HG03025 (cell line): ENCODE measurements at regions not wholly inside any gene's neighbourhood (a gene's known extent, or its start where the extent isn't known, plus 50 kb on each side); places are given as distances from the start of the nearest gene placed in this dataset.

Experiments used
- ATAC-seq: cut with Tn5 transposase; IDR thresholded peaks from one replicate; pipeline ENCODE4 v1.9.1; 2021; ENCODE audit warnings: mild to moderate bottlenecking, moderate library complexity; ENCODE audit not compliant: unreplicated experiment, low FRiP score

- ATAC-seq = no peak
These were observed 205.1 kb upstream of the BMPER start for GRCh38 chr7:33700001-33700899.

DNA sequence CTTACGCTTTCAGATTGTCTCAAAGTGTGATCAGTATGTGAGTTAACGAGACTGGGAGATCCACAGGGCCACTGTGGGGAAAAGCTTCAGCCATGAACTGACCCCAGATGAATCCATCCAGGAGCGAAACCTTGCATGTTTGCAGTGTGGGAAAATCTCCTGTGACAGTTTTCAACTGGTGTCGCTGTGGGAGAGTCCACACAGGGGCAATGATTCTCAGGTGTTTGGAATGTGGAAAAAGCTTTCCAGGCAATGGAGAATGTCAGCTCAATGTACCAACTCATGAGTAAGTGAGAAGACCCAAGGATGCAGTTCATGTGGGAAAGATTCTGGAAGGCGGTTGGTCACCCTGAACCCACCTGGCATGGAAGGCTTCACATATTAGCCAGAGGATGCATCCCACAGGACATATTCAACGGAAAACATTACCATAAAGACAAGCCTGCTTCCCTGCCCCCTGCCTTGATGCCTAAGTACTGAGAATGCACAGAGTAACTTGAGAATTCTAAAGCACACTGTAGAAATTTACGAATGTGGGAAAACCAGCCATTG, 204.1 kb upstream of the BMPER start:
- ATAC-seq = no peak

GRCh38 chr7:33701927-33702326, 203.4 kb upstream of the BMPER start:
- ATAC-seq = no peak

DNA sequence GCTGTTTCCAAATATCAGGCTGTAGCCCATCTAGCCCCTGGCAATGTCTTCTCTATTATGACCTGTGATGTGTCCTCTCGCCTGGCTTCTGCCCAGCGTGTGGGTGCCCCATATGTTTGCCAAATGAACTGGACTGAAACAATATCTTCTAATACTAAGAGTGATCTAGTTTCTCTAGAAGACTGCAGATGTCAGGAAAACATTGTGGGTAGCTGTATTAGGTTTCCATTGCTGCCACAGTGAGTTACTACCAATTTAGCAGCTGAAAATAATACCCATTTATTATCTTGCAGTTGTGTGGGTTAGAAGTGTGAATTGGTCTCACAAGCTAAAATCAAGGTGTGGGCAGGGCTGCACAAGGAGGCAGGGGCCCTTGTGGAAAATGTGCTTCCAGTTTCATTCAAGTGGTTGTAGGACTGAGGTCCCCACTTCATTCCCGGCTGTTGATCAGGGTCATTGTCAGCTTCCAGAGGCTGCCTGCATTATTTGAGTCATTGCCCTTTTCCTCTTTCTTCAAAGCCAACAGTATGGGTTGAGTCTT, 202.8 kb upstream of the BMPER start:
- ATAC-seq = no peak

DNA sequence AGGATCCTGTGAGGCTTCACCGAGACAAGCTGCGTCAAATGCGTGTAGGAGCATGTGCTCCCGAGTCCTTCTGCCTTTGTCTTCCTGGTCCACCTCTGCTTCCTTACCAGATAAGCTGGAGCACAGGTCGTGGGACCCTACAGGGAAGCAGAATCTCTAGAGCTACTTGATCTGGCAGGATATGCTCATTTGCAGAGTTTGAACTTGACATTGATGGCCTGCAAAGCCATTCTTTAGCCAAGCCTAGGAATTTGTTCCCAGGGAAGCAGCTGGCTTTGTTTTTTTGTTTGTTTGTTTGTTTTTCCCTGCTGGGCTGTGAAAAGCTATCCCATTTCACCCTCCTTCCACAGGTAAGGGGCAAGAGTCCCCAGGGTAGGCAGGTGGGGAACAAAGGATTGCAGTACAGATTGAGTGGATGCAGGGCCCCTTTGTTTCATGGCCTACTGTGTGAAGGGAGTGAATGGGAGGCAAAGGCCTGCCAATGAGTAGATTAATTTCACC, 200.0 kb upstream of the BMPER start:
- ATAC-seq = no peak

DNA sequence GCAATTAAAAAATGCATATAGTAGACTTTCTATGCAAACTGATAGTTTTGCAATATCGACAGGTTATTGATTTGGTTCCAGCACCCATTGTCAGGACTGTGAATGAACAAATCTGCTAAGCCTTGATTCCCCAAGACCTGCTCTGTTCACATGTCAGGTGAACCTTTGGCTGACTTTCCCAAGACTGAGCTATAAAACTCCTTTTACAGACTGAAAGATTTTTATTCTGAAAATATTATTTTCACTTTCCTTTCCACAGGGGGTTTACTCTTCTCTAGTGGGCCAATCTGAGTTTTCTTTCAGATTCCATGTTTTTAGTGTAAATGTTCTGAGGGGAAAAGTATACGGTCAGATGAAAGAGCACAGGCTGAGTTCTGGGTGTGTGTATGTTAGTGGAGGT, 199.2 kb upstream of the BMPER start:
- ATAC-seq = no peak

- no peak for ATAC-seq
These were observed 198.6 kb upstream of the BMPER start for GRCh38 chr7:33706771-33707200.

GRCh38 chr7:33707427-33707826, 197.9 kb upstream of the BMPER start:
- no peak for ATAC-seq

GRCh38 chr7:33710608-33711007, 194.7 kb upstream of the BMPER start:
- no peak for ATAC-seq

DNA sequence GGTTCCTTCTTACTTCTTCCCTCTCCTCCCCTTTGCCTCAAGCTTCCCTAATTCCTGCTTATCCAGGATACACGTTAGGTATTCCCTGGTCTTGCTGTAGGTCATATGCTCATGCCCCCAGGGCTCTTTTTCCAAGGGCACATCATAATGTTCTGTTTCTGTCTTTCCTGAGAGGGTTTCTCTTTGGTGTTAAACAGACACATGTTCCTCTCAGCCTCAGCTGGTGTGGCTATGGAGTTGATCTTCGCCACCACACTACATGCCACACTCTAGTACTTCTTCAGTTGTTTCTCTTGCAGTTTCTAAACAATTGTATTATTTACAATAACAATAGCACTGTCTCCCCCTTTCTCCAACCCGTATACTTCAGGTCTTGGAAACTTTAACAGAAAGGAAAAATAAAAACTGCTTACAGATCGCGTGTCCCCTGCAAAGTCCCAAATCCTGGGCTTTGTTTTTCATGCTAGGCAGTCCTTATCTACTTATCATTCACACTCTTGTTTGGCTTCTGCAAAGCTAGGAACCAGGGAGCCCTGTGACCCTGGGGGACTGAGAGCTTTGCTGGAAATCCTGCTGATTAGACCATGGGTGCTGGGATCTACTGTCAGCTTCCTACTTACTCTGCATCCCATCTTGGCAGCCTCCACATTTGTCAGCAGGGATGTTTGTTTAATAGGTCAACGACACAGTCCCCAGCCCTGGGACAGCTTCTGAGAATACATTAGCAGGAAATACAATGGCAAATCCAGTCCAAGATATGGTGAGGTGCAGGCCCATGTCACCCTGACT, 193.9 kb upstream of the BMPER start:
- ATAC-seq = no peak

- no peak for ATAC-seq
These were observed 193.3 kb upstream of the BMPER start for GRCh38 chr7:33712020-33712414.

GRCh38 chr7:33714208-33714607, 191.1 kb upstream of the BMPER start:
- ATAC-seq = no peak

DNA sequence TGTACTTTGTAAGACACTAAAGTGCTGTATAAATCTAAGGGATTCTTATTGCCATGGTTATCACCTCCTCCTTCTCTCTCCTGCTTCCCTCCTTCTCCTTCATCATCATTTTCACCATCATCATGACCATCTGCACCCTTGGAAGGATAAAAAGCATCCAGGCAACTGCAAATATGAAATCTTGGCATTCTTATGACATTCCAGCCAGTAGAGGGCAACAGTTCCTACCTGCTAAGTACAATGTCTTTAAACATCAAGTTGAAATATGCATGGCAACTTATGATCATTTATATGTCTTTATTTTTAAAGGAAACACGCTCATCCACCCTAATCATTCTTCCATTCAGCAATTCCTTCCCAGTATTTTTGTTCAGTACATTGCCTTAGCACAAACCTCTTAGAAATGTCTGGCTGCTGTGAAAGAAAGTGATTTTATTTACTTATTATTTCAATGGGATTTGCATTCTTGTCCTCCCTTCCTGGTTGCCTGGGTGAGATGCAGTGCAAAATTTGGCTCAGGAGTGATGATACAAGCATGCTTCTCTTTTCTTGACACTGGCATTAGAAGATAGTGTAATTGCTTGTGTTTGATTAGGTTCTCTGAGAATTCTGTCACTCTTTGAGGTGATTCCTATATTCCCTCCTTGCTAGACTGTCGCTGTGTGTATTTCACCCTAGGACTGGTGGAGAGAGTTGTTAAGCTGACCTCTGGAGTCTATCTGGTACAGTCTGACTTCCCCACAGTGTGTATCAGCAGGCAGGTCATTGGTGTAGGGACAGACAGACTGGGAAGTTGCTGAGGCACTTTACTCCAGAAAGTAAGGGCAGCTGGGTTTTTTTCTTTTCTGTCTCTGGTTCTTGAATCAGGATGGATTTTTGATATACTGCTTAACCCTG, 188.5 kb upstream of the BMPER start:
- ATAC-seq = no peak

DNA sequence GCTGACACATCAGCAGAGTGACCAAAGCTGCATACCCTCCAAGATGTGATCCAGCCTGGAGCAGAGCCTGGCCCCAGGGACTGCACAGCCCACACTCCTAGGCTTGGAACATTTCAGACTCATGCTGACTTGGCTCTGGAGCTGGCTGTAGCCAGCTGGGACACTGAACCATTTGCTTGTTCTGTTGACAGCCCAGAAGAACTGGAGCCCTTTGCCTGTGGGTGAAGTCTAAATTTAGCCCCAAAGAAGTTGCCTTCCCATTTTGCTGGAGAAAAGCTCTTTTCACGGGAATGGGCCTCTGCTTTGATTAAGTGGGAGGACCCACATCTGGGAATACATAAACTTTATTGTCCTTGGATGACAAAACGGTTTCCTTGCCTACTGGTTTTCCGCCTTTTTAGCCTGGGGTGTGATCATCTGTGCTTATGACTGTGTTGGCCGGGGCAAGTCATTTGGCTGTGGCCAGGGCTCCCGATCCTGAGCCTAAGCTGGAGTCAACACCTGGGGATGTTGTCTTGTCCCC, 186.2 kb upstream of the BMPER start:
- no peak for ATAC-seq

DNA sequence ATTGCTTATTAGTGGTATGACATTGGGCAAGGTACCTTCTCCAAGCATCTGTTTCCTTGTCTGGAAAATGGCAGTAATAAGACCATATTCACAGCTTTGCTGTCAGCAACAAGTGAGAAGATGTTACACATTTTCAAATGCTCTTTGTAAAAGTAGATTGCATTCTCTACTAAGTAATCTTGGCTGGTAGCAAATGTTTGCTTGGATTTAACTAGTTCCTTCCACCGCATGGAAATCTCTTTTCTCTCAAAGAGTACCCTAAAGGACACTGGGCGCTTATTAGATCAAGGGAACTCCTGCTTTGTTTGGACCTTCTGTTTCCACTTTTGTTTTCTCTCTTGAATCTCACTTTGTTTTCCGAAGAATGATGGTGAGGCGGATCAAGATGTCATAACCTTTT, 185.2 kb upstream of the BMPER start:
- ATAC-seq = no peak

DNA sequence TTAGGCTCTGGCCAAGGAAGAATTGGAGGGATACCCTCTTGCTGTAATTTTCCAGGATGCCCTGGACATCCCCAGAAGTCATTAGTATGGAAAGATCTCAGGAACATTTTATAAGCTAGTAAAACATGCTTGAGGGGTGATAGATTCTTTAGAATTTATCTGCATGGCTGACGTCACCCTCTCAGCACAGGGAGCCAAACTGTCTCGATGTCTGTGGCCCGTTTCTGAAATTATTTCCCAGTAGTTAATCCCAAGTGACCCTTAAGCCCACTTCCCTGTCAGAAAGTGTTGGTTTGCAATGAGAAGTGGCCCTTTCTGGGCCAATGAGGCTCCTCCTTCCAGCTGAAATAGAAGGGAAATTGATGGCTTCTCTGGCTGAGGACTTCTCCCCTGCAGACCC, 184.5 kb upstream of the BMPER start:
- no peak for ATAC-seq

GRCh38 chr7:33721895-33722294, 183.4 kb upstream of the BMPER start:
- no peak for ATAC-seq

DNA sequence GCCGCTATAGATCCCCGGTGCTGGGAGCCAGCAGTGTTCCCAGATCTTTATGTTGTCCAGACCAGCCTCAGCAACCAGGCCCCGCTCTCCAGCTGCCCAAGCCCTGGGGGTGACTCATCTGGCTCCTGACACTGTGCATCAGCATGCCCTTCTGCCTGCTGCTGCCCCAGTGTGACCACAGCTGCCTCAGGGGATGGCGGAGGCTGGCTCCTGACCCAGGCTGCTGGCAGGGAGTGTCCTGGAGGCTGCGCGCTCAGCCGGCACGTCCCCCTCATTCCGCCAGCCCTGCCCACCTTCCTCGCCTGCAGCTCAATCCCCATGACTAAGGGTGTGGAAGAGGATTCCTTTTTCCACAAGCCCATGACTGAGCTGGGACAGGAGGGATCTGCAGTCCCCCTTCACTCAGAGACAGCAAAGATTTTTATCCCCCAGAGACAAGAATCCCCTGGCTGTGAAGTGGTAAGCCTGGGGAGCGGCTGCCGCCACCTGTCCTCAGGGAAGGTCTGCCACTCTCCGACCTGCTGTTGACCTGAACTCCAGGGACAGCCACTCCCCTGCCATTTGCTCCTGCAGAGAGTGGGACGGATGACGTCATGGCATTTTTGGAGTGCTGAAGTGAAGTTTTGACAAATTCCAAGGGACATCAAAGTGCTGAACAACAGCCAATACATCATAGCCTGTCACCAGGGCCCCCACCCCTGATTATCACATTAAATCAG, 182.8 kb upstream of the BMPER start:
- no peak for ATAC-seq

- ATAC-seq = no peak
These were observed 181.1 kb upstream of the BMPER start for GRCh38 chr7:33724201-33724600.
